ENCODE measurements at regions not wholly inside any gene's neighbourhood (a gene's known extent, or its start where the extent isn't known, plus 50 kb on each side); places are given as distances from the start of the nearest gene placed in this dataset.

DNA sequence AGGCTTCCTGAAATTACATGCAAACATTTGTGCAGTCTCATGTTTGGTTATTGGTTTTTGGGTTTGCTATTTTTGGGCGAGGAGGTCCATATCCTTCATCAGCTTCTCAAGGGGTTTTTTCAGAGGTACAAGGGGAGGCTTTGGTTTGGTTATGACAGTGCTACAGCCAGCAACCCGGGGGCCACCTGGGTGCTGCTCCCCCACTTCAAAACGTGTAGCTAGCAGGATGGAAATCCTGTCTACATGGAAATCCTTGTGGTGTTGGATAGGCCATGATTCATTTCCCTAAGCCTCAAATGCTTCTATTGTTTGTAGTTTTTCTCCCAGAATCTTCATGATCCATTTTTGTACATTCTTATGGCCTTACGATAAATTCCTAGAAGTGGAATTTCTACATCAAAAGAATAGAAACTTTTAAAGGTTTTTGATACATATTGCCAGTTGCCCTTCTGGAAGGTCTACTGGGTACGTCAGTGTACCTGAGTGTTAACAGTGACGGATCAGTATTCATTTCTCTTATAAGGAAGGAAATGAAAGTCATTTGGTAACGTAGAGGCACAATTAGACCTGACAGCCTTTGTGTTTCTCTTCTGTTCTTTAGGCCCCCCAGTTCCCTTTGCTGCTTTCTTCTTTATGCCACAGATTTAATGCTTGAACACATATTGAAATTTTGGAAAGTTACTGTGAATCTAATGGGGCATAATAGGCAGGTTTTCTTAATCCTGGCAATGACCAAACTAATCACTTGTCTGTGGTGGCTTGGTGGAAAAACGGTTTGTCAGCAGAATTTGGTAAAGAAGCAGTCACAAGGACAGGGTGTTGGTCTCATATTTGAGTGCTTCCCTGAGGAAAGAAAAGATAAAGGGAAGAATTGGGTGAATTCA lies 69.7 kb upstream of the ABL1 start (continued):
- TF ChIP-seq EZH2 (IDR thresholded peaks at IDR 0.05; ENCODE audit: borderline replicate concordance, control insufficient read depth, low read depth, low read length), result no peak
- TF ChIP-seq, protein P1, sequence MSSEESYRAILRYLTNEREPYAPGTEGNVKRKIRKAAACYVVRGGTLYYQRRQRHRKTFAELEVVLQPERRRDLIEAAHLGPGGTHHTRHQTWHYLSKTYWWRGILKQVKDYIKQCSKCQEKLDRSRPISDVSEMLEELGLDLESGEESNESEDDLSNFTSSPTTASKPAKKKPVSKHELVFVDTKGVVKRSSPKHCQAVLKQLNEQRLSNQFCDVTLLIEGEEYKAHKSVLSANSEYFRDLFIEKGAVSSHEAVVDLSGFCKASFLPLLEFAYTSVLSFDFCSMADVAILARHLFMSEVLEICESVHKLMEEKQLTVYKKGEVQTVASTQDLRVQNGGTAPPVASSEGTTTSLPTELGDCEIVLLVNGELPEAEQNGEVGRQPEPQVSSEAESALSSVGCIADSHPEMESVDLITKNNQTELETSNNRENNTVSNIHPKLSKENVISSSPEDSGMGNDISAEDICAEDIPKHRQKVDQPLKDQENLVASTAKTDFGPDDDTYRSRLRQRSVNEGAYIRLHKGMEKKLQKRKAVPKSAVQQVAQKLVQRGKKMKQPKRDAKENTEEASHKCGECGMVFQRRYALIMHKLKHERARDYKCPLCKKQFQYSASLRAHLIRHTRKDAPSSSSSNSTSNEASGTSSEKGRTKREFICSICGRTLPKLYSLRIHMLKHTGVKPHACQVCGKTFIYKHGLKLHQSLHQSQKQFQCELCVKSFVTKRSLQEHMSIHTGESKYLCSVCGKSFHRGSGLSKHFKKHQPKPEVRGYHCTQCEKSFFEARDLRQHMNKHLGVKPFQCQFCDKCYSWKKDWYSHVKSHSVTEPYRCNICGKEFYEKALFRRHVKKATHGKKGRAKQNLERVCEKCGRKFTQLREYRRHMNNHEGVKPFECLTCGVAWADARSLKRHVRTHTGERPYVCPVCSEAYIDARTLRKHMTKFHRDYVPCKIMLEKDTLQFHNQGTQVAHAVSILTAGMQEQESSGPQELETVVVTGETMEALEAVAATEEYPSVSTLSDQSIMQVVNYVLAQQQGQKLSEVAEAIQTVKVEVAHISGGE (CRISPR knock-in tag; IDR thresholded peaks at IDR 0.05), result no peak
- TF ChIP-seq BCL11A (IDR thresholded peaks at IDR 0.05; ENCODE audit: low read depth, low read length), result peak; percentile 55; the same call in 1 of the 2 replicates
- TF ChIP-seq GATAD2B (conservative IDR thresholded peaks at IDR 0.05; ENCODE audit: low read depth), result no peak
- TF ChIP-seq IKZF2 (IDR thresholded peaks at IDR 0.05), result peak; percentile 58 to 77
- TF ChIP-seq SMAD1 (IDR thresholded peaks at IDR 0.05; ENCODE audit: low read depth, partially characterized antibody), result no peak
- peak; percentile 28 to 62; a peak in 3 of 4 replicates for TF ChIP-seq BHLHE40 (IDR thresholded peaks at IDR 0.05; ENCODE audit: borderline replicate concordance in 1 of 2, low read depth in 2 of 2, low read length in 1 of 2)
- TF ChIP-seq CBX5 (IDR thresholded peaks at IDR 0.05; ENCODE audit: low read depth), result peak; percentile 81; the same call in 1 of the 2 replicates
- peak; percentile 61; the same call in 1 of the 2 replicates for TF ChIP-seq PAX5 (IDR thresholded peaks at IDR 0.05; ENCODE audit: borderline replicate concordance, low read depth, low read length)
- TF ChIP-seq NFYB (IDR thresholded peaks at IDR 0.05; ENCODE audit: insufficient read depth, low read depth, low read length), result no peak
- TF ChIP-seq, protein P2, sequence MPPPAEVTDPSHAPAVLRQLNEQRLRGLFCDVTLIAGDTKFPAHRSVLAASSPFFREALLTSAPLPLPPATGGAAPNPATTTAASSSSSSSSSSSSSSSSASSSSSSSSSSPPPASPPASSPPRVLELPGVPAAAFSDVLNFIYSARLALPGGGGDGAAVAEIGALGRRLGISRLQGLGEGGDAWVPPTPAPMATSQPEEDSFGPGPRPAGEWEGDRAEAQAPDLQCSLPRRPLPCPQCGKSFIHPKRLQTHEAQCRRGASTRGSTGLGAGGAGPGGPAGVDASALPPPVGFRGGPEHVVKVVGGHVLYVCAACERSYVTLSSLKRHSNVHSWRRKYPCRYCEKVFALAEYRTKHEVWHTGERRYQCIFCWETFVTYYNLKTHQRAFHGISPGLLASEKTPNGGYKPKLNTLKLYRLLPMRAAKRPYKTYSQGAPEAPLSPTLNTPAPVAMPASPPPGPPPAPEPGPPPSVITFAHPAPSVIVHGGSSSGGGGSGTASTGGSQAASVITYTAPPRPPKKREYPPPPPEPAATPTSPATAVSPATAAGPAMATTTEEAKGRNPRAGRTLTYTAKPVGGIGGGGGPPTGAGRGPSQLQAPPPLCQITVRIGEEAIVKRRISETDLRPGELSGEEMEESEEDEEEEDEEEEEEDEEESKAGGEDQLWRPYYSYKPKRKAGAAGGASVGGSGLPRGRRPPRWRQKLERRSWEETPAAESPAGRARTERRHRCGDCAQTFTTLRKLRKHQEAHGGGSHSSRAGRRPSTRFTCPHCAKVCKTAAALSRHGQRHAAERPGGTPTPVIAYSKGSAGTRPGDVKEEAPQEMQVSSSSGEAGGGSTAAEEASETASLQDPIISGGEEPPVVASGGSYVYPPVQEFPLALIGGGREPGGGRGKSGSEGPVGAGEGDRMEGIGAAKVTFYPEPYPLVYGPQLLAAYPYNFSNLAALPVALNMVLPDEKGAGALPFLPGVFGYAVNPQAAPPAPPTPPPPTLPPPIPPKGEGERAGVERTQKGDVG (CRISPR knock-in tag; IDR thresholded peaks at IDR 0.05), result no peak
- TF ChIP-seq NR2C2 (IDR thresholded peaks at IDR 0.05; ENCODE audit: borderline replicate concordance, control insufficient read depth, insufficient read length, low read depth), result no peak
- TF ChIP-seq CBFB (IDR thresholded peaks at IDR 0.05; ENCODE audit: low read depth), result peak; percentile 41; the same call in 1 of the 2 replicates
- no peak for TF ChIP-seq SRF (IDR thresholded peaks at IDR 0.05; ENCODE audit: low read depth in 2 of 2, low read length in 2 of 2)
- no peak for TF ChIP-seq ZBED1 (IDR thresholded peaks at IDR 0.05; ENCODE audit: borderline replicate concordance)
- peak; percentile 5 to 45; a peak in 1 of 4 replicates for TF ChIP-seq EP300 (IDR thresholded peaks at IDR 0.05; ENCODE audit: borderline replicate concordance in 1 of 2, control insufficient read depth in 1 of 2, low read depth in 2 of 2, low read length in 2 of 2)
- TF ChIP-seq, protein P3, sequence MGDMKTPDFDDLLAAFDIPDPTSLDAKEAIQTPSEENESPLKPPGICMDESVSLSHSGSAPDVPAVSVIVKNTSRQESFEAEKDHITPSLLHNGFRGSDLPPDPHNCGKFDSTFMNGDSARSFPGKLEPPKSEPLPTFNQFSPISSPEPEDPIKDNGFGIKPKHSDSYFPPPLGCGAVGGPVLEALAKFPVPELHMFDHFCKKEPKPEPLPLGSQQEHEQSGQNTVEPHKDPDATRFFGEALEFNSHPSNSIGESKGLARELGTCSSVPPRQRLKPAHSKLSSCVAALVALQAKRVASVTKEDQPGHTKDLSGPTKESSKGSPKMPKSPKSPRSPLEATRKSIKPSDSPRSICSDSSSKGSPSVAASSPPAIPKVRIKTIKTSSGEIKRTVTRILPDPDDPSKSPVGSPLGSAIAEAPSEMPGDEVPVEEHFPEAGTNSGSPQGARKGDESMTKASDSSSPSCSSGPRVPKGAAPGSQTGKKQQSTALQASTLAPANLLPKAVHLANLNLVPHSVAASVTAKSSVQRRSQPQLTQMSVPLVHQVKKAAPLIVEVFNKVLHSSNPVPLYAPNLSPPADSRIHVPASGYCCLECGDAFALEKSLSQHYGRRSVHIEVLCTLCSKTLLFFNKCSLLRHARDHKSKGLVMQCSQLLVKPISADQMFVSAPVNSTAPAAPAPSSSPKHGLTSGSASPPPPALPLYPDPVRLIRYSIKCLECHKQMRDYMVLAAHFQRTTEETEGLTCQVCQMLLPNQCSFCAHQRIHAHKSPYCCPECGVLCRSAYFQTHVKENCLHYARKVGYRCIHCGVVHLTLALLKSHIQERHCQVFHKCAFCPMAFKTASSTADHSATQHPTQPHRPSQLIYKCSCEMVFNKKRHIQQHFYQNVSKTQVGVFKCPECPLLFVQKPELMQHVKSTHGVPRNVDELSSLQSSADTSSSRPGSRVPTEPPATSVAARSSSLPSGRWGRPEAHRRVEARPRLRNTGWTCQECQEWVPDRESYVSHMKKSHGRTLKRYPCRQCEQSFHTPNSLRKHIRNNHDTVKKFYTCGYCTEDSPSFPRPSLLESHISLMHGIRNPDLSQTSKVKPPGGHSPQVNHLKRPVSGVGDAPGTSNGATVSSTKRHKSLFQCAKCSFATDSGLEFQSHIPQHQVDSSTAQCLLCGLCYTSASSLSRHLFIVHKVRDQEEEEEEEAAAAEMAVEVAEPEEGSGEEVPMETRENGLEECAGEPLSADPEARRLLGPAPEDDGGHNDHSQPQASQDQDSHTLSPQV (IDR thresholded peaks at IDR 0.05), result no peak
- TF ChIP-seq HDAC6 (IDR thresholded peaks at IDR 0.05; ENCODE audit: unreplicated experiment), result no peak

All from GM12878 (cell line).